ENCODE measurements at regions not wholly inside any gene's neighbourhood (a gene's known extent, or its start where the extent isn't known, plus 50 kb on each side); places are given as distances from the start of the nearest gene placed in this dataset.

DNA sequence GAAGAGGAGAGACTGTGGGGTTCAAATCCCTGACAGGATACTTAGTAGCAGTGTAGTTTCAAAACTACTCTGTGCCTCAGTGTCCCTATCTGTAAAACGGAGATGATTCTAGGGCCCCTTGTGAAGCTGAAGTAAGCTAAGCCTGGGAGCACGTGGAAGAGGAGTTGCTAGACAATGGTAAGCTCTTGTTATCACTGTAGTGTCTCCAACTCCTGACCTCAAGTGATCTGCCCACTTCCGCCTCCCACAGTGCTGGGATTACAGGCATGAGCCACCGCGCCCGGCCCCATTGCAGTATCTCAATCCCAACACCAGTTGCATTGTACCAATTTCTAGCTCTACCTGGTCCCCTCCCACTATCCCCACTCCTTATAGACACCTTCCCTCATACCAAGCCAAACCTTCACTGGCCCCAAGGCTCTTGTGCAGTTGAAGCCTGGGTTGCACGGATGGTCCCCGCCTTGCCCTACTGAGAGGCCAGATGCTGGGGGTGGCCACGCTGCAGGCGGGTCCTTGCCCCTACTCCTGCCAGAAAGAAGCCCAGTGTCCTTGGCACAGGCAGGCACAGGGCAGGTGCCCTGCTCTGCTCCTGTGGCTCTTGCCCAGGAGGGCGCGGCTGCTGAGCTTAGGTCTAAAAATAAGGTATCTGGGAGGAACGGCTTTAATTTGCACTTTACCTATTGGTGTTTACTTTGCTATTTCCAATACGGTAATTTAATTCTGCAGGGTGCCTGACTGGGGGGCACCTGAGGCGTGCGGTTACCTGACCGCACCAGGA, 118.1 kb downstream of the VEGFA start:
- TF ChIP-seq CTCF (conservative IDR thresholded peaks at IDR 0.05), result no peak
- no CpG with 5 or more reads among the region's 17 CpGs for WGBS (ENCODE audit: extremely low coverage, insufficient read length, low lambda C conversion rate)
- Mint-ChIP-seq H3K4me1 (peaks cover 19 to 32% of the 10 kb centered on the region in 2 experiments), H3K36me3 (ENCODE audit: insufficient read depth in 1 of 3, low read depth in 3 of 3) (no peaks in the 10 kb centered on the region), H3K27ac (peak overlapping the region in 1 of 3 experiments; percentile 74; a peak in 1 of 7 replicates), H3K27me3 (ENCODE audit: low read depth) (peaks cover 34% of the 10 kb centered on the region), H3K9me3 (peaks cover 0 to 4% of the 10 kb centered on the region in 2 experiments; a peak in 1 of 5 replicates), H3K4me3 (no peak overlapping the region)
- H3K4me2 ChIP-seq (ENCODE audit: insufficient read depth, insufficient read length, low read length), result no peak overlapping the region
- no peak overlapping the region for H3K18ac ChIP-seq (ENCODE audit: insufficient read length, low read depth, low read length)
- no peak overlapping the region for H2BK15ac ChIP-seq (ENCODE audit: low read depth, low read length)
- H3K4me1 ChIP-seq (ENCODE audit: insufficient read depth, low read length), result peaks cover 1% of the 10 kb centered on the region; the same call in 1 of the 2 replicates
- no peaks in the 10 kb centered on the region for H3K79me1 ChIP-seq (ENCODE audit: insufficient read depth, low read depth, low read length, poor library complexity, severe bottlenecking)
- H3T11ph ChIP-seq (ENCODE audit: low read length), result no peak overlapping the region
- H2BK5ac ChIP-seq (ENCODE audit: insufficient read length, low read length), result no peak overlapping the region
- no peak overlapping the region for H2AFZ ChIP-seq (ENCODE audit: low read length)
- H3K4ac ChIP-seq (ENCODE audit: low read depth, low read length), result no peak overlapping the region
- no peak overlapping the region for H4K91ac ChIP-seq (ENCODE audit: insufficient read length, low read depth, low read length)
- H3K27ac ChIP-seq (ENCODE audit: insufficient read length, low read depth, low read length), result no peak overlapping the region
- no peak overlapping the region for H2AK5ac ChIP-seq (ENCODE audit: insufficient read length, low read length)
- no peaks in the 10 kb centered on the region for H3K9me3 ChIP-seq (ENCODE audit: control insufficient read depth, low read depth, low read length)
- DNase-seq, result no peak
- no peaks in the 10 kb centered on the region for H3K79me2 ChIP-seq (ENCODE audit: insufficient read depth, low read length)
- H2BK20ac ChIP-seq (ENCODE audit: low read depth, low read length, poor library complexity, severe bottlenecking), result no peak overlapping the region
- no peaks in the 10 kb centered on the region for H3K27me3 ChIP-seq (ENCODE audit: insufficient read depth, low read length)
- H4K5ac ChIP-seq (ENCODE audit: insufficient read length, low read depth, low read length), result no peak overlapping the region
- no peak overlapping the region for H3K14ac ChIP-seq (ENCODE audit: insufficient read depth, low read length)
- H4K20me1 ChIP-seq (ENCODE audit: control insufficient read depth, insufficient read depth, insufficient read length), result no peaks in the 10 kb centered on the region
- no peak overlapping the region for H4K8ac ChIP-seq (replicated peaks; ENCODE audit: insufficient read length, low read depth, low read length)
- H3K56ac ChIP-seq (ENCODE audit: insufficient read length, low read depth, low read length), result no peak overlapping the region
- no peak overlapping the region for H3K9ac ChIP-seq (ENCODE audit: extremely low read depth, insufficient read length, low read length)
- H3K23ac ChIP-seq (ENCODE audit: insufficient read length, low read depth, low read length), result no peak overlapping the region
- no peak overlapping the region for H2BK12ac ChIP-seq (ENCODE audit: insufficient read length, low read depth, low read length)
- H2BK120ac ChIP-seq (ENCODE audit: low read depth, low read length, poor library complexity, severe bottlenecking), result no peak overlapping the region
- H3K23me2 ChIP-seq (ENCODE audit: insufficient read length, low read depth, low read length, poor library complexity, severe bottlenecking), result peaks cover 8% of the 10 kb centered on the region
